Thymus (tissue), 11 donors: ENCODE measurements at regions not wholly inside any gene's neighbourhood (a gene's known extent, or its start where the extent isn't known, plus 50 kb on each side); places are given as distances from the start of the nearest gene placed in this dataset.
"Not testable (repeated sequence)": the region's sequence is repeated elsewhere in the genome, so short reads cannot be mapped to it uniquely, and the experiment has no call there.

Experiments used
- DNase-seq, 9 donors: peaks; one replicate each; pipeline ENCODE4 v3.0.0-alpha.2; 2013; ENCODE audit warnings: low spot score in 9 of 9, low read depth in 6 of 9, missing footprints in 1 of 9
- H3K27ac ChIP-seq, 2 donors: one replicate each; pipeline ENCODE4 v1.5.1; 2013; ENCODE audit warnings: control low read depth in 1 of 2, low read depth in 1 of 2, low read length in 1 of 2, mild to moderate bottlenecking in 1 of 2, moderate library complexity in 1 of 2
- H3K27me3 ChIP-seq, 2 donors: one replicate each; pipeline ENCODE4 v1.5.1; 2013; ENCODE audit warnings: low read length in 1 of 2; ENCODE audit not compliant: control insufficient read depth in 2 of 2, insufficient read depth in 1 of 2
- H3K36me3 ChIP-seq, 2 donors: one replicate each; pipeline ENCODE4 v1.5.1; 2013; ENCODE audit warnings: low read length in 1 of 2, mild to moderate bottlenecking in 1 of 2, moderate library complexity in 1 of 2; ENCODE audit not compliant: control insufficient read depth in 2 of 2, insufficient read depth in 2 of 2
- H3K4me1 ChIP-seq, 2 donors: one replicate each; pipeline ENCODE4 v1.5.1; 2013; ENCODE audit warnings: low read length in 2 of 2; ENCODE audit not compliant: control insufficient read depth in 2 of 2, insufficient read depth in 2 of 2
- H3K4me3 ChIP-seq, 2 donors: one replicate each; pipeline ENCODE4 v1.5.1; 2013; ENCODE audit warnings: low read length in 2 of 2, control low read depth in 1 of 2, mild to moderate bottlenecking in 1 of 2
- H3K9me3 ChIP-seq, 2 donors: one replicate each; pipeline ENCODE4 v1.5.1; 2013; ENCODE audit warnings: low read length in 1 of 2, mild to moderate bottlenecking in 1 of 2; ENCODE audit not compliant: control insufficient read depth in 2 of 2, insufficient read depth in 1 of 2
- WGBS: extraction: QIAGEN DNeasy Blood & Tissue Kit; methylation state at CpG from one replicate; pipeline ENCODE4 v1.1.7; 2013; 5-methylcytosine and 5-hydroxymethylcytosine counted together
- donor health status: healthy.

DNA sequence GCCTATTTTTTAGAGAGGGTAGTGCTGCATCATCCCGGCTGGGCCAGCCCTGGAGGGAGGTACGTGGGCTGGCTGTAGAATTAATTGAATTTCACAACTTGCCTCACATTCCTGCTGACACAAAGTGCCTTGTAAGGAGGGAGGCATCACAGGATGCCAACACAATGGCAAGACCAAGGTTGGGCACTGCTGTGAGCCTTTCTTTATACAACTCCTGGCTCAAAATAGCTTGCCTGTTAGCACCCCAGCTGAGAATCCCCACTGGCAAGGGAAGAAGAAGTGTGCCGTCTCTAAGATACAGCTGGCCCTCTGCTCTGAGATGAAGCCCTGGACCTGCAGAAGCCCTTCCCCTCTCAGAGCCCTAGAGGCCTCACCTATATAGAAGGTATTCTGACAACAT, 873.9 kb downstream of the GRID1 start:
- Histone ChIP-seq H3K4me1 (no peaks in the 10 kb centered on the region), H3K27ac (no peak overlapping the region), H3K9me3 (no peaks in the 10 kb centered on the region), H3K36me3 (no peaks in the 10 kb centered on the region), H3K4me3 (no peak overlapping the region), H3K27me3 (no peaks in the 10 kb centered on the region)
- no peak for DNase-seq
- 23% methylated on average over 3 of the region's 3 CpGs for WGBS

DNA sequence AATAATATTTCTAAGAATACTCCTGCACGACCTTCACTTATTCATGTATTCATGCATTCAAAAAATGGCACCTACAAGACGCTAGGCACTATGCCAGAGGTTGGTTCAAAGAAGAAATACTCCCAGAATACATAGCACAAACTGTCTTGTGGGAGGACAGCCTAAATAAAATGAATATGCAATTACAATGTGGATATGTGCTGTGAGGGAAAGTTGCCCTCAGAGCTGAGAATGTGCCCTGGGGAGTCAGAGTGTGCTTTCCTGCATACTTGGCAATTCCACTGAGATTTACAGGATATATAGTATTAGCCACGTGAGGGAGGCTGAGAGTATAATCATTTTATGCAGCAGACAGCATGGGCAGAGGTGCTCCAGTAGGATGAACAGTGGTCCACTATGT, 872.9 kb downstream of the GRID1 start:
- DNase-seq, result no peak
- Histone ChIP-seq H3K4me3 (no peak overlapping the region), H3K27me3 (no peaks in the 10 kb centered on the region), H3K9me3 (no peaks in the 10 kb centered on the region), H3K36me3 (no peaks in the 10 kb centered on the region), H3K27ac (no peak overlapping the region), H3K4me1 (no peaks in the 10 kb centered on the region)
- WGBS, result 67% methylated on average over 3 of the region's 3 CpGs

DNA sequence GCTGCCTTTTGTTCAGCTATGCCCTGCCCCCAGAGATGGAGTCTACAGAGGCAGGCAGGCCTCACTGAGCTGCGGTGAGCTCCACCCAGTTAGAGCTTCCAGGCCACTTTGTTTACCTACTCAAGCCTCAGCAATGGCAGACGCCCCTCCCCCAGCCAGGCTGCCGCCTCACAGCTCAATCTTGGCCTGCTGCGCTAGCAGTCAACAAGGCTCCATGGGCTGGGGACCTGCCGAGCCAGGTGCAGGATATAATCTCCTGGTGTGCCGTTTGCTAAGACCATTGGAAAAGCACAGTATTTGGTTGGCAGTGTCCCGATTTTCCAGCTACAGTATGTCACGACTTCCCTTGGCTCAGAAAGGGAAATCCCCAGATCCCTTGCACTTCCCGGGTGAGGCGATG, 862.0 kb downstream of the GRID1 start:
- H3K4me3 ChIP-seq, H3K27me3 ChIP-seq, H3K27ac ChIP-seq, H3K4me1 ChIP-seq, DNase-seq, H3K9me3 ChIP-seq, H3K36me3 ChIP-seq: not testable (repeated sequence)
- WGBS, result 96% methylated on average over 10 of the region's 10 CpGs

DNA sequence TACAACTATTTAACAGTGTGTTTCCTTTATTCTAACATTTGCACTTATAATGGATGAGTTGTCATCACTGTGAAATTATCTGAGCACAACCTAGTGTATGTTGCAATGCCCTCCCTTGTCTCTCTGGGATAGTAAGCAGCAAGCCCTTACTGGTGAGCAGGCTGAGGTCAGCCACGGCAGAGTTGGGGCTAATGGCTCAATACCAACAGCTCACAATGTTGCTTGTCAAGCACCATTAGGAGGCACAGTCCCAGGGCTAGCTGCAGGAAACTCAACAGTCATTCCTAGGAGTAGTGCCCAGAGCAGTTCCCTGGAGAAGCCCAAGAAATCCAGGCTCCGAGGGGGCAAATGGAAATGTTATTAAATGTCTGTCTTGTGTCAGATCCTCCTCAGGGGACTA, 858.4 kb downstream of the GRID1 start:
- H3K36me3 ChIP-seq, result no peaks in the 10 kb centered on the region
- WGBS, result 89% methylated on average over 2 of the region's 2 CpGs

DNA sequence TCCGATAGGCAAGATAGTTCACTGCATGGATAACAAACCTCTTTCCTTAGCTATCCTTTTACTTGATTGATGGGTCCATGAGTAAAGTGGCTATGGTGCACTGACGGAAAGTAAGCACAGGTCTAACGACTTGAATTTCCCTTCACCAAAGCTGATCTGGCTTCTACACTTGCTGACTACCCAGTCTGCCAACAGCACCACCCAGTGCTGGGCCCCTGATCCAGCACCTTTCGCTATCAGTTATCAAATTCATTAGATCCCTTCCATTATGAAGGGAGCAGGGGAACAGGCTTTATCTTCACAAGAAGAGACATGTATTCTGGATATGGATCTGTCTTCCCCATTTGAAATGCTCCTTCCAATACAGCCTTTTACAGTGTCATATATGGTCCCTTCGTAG, 855.9 kb downstream of the GRID1 start:
- no peaks in the 10 kb centered on the region for H3K9me3 ChIP-seq
- DNase-seq, result no peak
- H3K36me3 ChIP-seq, result no peaks in the 10 kb centered on the region
- no peaks in the 10 kb centered on the region for H3K4me1 ChIP-seq
- no peak overlapping the region for H3K4me3 ChIP-seq
- 76% methylated on average over 5 of the region's 5 CpGs for WGBS
- no peak overlapping the region for H3K27ac ChIP-seq
- no peaks in the 10 kb centered on the region for H3K27me3 ChIP-seq

More for the DNA sequence above, 858.4 kb downstream of the GRID1 start:
- no peaks in the 10 kb centered on the region for H3K4me1 ChIP-seq
- H3K27ac ChIP-seq, result no peak overlapping the region
- DNase-seq, result no peak
- H3K9me3 ChIP-seq, result peaks cover 0 to 7% of the 10 kb centered on the region in 2 donors
- H3K27me3 ChIP-seq, result no peaks in the 10 kb centered on the region
- no peak overlapping the region for H3K4me3 ChIP-seq

DNA sequence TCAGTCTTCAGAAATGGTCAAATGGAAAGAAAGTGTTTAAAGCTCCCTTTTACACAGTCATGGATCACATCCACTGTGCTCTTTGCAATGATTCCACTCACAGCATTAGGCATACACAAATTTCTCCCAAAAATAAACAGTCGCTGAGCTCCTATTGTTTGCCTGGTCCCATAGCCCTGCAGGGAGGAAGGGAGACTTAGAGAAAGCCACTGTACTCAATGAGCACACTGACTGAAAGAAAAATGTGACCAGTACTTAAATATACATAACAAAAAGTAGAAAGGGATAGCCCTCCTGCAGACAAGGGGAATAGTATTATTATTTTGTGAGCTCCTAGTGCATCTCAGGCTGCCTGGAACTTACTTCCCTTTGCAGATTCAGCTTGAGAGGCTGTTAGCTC, 853.2 kb downstream of the GRID1 start:
- no peak for DNase-seq
- 86% methylated on average over 1 of the region's 1 CpG for WGBS
- no peaks in the 10 kb centered on the region for H3K27me3 ChIP-seq
- H3K27ac ChIP-seq, result no peak overlapping the region
- no peak overlapping the region for H3K4me3 ChIP-seq
- no peaks in the 10 kb centered on the region for H3K36me3 ChIP-seq
- H3K9me3 ChIP-seq, result no peaks in the 10 kb centered on the region
- no peaks in the 10 kb centered on the region for H3K4me1 ChIP-seq

DNA sequence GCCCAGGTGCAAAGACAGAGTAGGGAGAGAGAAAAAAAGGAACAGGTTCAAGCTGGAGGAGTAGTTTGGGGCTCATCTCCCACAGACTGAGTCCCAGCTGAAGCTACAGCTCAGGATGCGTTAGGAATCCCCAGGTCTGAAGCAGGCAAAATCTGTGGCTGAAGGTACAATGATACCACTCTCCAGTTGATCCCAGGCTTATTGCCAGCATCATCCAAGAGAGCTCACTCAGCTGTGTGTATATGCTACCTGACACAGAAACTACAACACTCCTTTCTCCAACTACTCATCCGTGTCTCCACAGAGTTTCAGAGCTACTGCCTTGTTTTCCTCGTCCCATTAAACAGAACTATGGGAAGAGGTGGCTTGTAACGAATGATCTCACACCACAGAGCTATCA, 851.3 kb downstream of the GRID1 start:
- H3K36me3 ChIP-seq, result no peaks in the 10 kb centered on the region
- H3K27me3 ChIP-seq, result no peaks in the 10 kb centered on the region
- no peaks in the 10 kb centered on the region for H3K4me1 ChIP-seq
- no peak for DNase-seq
- H3K4me3 ChIP-seq, result no peak overlapping the region
- H3K9me3 ChIP-seq, result no peaks in the 10 kb centered on the region
- 77% methylated on average over 4 of the region's 4 CpGs for WGBS
- H3K27ac ChIP-seq, result no peak overlapping the region

DNA sequence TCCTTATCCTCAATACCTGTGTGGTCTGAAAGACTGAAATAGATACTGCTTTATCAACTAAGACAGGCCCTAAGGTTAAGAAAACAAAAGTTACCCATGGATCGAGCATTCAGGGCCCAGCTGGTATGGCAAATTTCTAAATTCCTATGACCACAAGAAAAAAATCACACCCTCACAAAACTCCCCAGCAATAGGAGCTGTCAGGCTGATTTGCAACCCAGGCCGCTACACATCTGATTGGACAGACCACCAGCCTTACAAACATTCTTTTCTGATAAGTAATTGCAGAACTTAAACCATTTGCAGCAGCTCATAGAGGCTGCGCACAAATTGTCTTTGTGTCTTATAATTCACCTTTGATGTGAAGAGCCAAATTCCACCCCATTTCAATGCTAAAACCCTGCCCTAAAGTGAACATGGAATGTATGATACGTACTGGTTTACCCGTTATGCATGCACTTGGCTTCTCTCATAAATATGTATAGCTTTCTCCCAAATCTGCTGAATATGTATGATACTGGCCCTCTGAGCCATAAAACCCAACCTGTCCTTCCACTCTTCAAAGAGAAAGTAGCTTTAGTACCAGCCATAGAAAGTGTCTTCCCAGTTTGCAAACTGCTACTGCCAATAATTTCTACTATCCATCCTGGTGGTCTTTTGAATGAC, 842.5 kb downstream of the GRID1 start:
- DNase-seq, result no peak
- no peak overlapping the region for H3K27ac ChIP-seq
- H3K36me3 ChIP-seq, result no peaks in the 10 kb centered on the region
- H3K4me3 ChIP-seq, result no peak overlapping the region
- no peaks in the 10 kb centered on the region for H3K9me3 ChIP-seq
- no peaks in the 10 kb centered on the region for H3K27me3 ChIP-seq
- 87% methylated on average over 5 of the region's 5 CpGs for WGBS
- no peaks in the 10 kb centered on the region for H3K4me1 ChIP-seq

DNA sequence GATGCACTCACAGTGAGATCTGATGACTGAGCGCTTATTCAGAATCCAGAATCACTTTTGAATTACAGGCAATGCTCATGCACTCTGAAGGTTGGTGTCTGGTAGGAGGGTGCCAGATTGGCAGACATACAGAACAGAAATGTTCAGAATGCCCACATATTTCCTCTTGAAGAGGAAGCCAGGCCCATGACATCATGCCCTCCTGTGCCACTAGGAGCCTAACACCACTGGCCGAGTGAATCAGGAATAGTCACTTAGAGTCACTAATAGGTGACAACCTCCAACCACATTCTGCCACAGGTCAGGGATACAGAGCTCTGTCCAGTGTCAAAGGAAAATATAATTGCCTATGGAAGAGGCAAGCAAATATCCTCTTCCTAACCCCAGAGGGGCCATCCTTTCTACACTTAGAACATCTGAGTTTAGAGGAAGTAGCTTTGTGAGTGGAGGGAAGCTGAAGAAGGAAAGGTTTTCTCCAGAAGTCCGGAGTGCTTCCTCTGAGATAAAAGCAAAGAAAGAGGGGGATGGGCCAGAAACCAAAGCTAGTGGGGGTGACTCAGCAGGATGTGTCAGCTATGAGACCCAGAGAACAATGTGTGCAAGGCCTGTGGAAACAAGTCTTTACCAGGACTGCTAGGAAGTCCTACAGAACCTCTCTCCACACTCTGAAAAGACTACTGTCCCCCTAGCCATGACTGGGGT, 838.8 kb downstream of the GRID1 start:
- no peaks in the 10 kb centered on the region for H3K4me1 ChIP-seq
- H3K4me3 ChIP-seq, result no peak overlapping the region
- H3K9me3 ChIP-seq, result no peaks in the 10 kb centered on the region
- no peak overlapping the region for H3K27ac ChIP-seq
- no peak for DNase-seq
- WGBS, result 65% methylated on average over 3 of the region's 3 CpGs
- no peaks in the 10 kb centered on the region for H3K27me3 ChIP-seq
- no peaks in the 10 kb centered on the region for H3K36me3 ChIP-seq
